OCI-M2 (cell line): ENCODE measurements at regions not wholly inside any gene's neighbourhood (a gene's known extent, or its start where the extent isn't known, plus 50 kb on each side); places are given as distances from the start of the nearest gene placed in this dataset.

Source experiments
- DNase-seq: peaks from one replicate; lab custom pipeline; 2025; ENCODE audit not compliant: unreplicated experiment; lab: John Stamatoyannopoulos, UW

- DNase-seq, result no peak
Observed at GRCh38 chr14:87540339-87540738, 452.6 kb downstream of the GALC start.

- no peak for DNase-seq
Observed at GRCh38 chr14:87529081-87529480, 463.9 kb downstream of the GALC start.

- DNase-seq, result no peak
Observed at GRCh38 chr14:87526731-87527130, 466.3 kb downstream of the GALC start.

- no peak for DNase-seq
Observed at GRCh38 chr14:87524011-87524410, 469.0 kb downstream of the GALC start.

- DNase-seq, result no peak
Observed at GRCh38 chr14:87522575-87522974, 470.4 kb downstream of the GALC start.

- DNase-seq, result no peak
Observed at GRCh38 chr14:87508333-87508732, 484.6 kb downstream of the GALC start.

- no peak for DNase-seq
Observed at GRCh38 chr14:87503711-87504110, 489.3 kb downstream of the GALC start.

- DNase-seq, result no peak
Observed at GRCh38 chr14:87497301-87497700, 495.7 kb downstream of the GALC start.

- DNase-seq, result no peak
Observed at GRCh38 chr14:87494010-87494409, 499.0 kb downstream of the GALC start.

GRCh38 chr14:87492561-87492960 is 500.4 kb downstream of the GALC start:
- DNase-seq, result no peak

GRCh38 chr14:87491816-87492215 is 501.2 kb downstream of the GALC start:
- no peak for DNase-seq

- no peak for DNase-seq
Observed at GRCh38 chr14:87489196-87489819, 503.7 kb downstream of the GALC start.

GRCh38 chr14:87483271-87484260 is 509.4 kb downstream of the GALC start:
- DNase-seq, result no peak

GRCh38 chr14:87468531-87468930 is 524.5 kb downstream of the GALC start:
- DNase-seq, result no peak

GRCh38 chr14:87467578-87467977 is 525.4 kb downstream of the GALC start:
- no peak for DNase-seq

GRCh38 chr14:87465770-87466169 is 527.2 kb downstream of the GALC start:
- no peak for DNase-seq

GRCh38 chr14:87461704-87462103 is 531.3 kb downstream of the GALC start:
- DNase-seq, result no peak

- no peak for DNase-seq
Observed at GRCh38 chr14:87457720-87458119, 535.3 kb downstream of the GALC start.

- no peak for DNase-seq
Observed at GRCh38 chr14:87450193-87450592, 542.8 kb downstream of the GALC start.

- no peak for DNase-seq
Observed at GRCh38 chr14:87449016-87449415, 544.0 kb downstream of the GALC start.

- DNase-seq, result no peak
Observed at GRCh38 chr14:87443787-87444186, 549.2 kb downstream of the GALC start.

- no peak for DNase-seq
Observed at GRCh38 chr14:87443039-87443438, 549.9 kb downstream of the GALC start.
